GM21786 (cell line): ENCODE measurements at regions not wholly inside any gene's neighbourhood (a gene's known extent, or its start where the extent isn't known, plus 50 kb on each side); places are given as distances from the start of the nearest gene placed in this dataset.

Experiments used
- ATAC-seq: cut with Tn5 transposase; IDR thresholded peaks from one replicate; pipeline ENCODE4 v1.9.1; 2021; ENCODE audit not compliant: unreplicated experiment

- ATAC-seq, result no peak
Measured at GRCh38 chr10:31586723-31587638, 268.0 kb downstream of the ZEB1 start.

GRCh38 chr10:31584876-31585275 lies 265.9 kb downstream of the ZEB1 start:
- no peak for ATAC-seq

DNA sequence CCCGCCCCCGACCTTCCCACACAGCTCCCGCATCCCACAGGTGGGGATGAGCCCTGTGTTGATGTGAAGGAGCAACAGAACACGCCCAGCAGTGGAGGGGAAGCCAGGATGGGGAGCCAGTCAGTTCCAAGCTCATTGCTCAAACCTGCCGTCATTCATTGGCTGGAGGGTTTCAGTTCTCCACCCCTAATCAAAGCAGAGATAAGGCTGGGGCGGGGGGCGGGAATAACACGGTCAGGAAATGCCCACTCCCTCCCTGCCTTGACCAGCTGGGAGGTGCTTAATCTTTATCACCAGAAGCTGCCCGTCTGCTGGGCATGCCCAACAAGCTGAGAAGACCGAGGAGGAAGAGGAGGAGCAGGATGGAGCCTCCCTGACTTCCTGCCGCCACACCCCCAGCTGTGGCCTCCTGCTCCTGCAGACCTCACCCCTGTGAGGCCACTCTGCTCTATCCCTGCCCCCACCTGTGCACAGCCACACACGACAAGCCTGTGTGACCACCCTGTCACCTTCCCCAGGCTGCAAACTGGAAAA lies 265.1 kb downstream of the ZEB1 start:
- no peak for ATAC-seq

DNA sequence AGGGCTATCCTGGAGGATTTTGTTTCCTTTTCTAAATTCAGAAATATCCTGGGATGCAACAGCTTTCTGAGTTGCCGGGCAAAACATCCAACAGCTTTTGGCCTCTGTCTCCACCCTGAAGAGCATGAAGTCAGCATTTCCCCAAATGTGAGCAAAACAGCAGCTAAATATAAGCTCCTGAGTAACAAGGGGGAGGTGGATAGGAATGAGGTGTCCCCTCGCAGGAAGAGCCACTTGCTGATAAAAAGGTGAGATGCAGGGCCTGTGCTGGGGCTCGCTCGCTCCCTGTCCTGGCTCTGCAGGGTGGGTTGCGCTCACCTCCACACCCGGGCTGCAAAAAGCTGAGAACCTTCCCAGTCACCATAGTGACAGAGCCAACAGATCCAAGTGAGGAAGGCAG lies 264.3 kb downstream of the ZEB1 start:
- no peak for ATAC-seq

GRCh38 chr10:31582365-31583052 lies 263.5 kb downstream of the ZEB1 start:
- no peak for ATAC-seq

- ATAC-seq, result peak; percentile 76
Measured at GRCh38 chr10:31581741-31582323, 262.8 kb downstream of the ZEB1 start.

- ATAC-seq, result no peak
Measured at GRCh38 chr10:31580646-31581045, 261.6 kb downstream of the ZEB1 start.
